Fibroblast of upper back skin (primary cell): ENCODE measurements at regions not wholly inside any gene's neighbourhood (a gene's known extent, or its start where the extent isn't known, plus 50 kb on each side); places are given as distances from the start of the nearest gene placed in this dataset.
A peak's percentile ranks its signal among the peaks of the same experiment; 100 is the strongest.
"Not testable (repeated sequence)": the region's sequence is repeated elsewhere in the genome, so short reads cannot be mapped to it uniquely, and the experiment has no call there.

Source experiments
- DNase-seq: peaks from one replicate; pipeline ENCODE4 v3.0.0-alpha.2; 2013

- no peak for DNase-seq
These were observed 154.1 kb upstream of the SYT10 start for GRCh38 chr12:33593753-33594152.

GRCh38 chr12:33596061-33596460 is 156.4 kb upstream of the SYT10 start:
- peak; percentile 0 for DNase-seq

GRCh38 chr12:33596814-33597213 is 157.2 kb upstream of the SYT10 start:
- no peak for DNase-seq

GRCh38 chr12:33602515-33602914 is 162.9 kb upstream of the SYT10 start:
- DNase-seq, result no peak

- DNase-seq, result no peak
These were observed 166.1 kb upstream of the SYT10 start for GRCh38 chr12:33605757-33606156.

- DNase-seq, result no peak
These were observed 170.3 kb upstream of the SYT10 start for GRCh38 chr12:33609910-33610309.

GRCh38 chr12:33614630-33615029 is 175.0 kb upstream of the SYT10 start:
- DNase-seq, result no peak

- DNase-seq, result no peak
These were observed 177.6 kb upstream of the SYT10 start for GRCh38 chr12:33617218-33617617.

GRCh38 chr12:33628087-33628486 is 188.5 kb upstream of the SYT10 start:
- no peak for DNase-seq

- no peak for DNase-seq
These were observed 194.9 kb upstream of the SYT10 start for GRCh38 chr12:33634544-33634943.

GRCh38 chr12:33636930-33637329 is 197.3 kb upstream of the SYT10 start:
- not testable (repeated sequence) for DNase-seq

- no peak for DNase-seq
These were observed 200.4 kb upstream of the SYT10 start for GRCh38 chr12:33639975-33640374.

- DNase-seq, result no peak
These were observed 210.4 kb upstream of the SYT10 start for GRCh38 chr12:33649992-33650391.

- DNase-seq, result no peak
These were observed 211.2 kb upstream of the SYT10 start for GRCh38 chr12:33650832-33651231.

- DNase-seq, result no peak
These were observed 213.7 kb upstream of the SYT10 start for GRCh38 chr12:33653362-33653761.

- DNase-seq, result no peak
These were observed 214.7 kb upstream of the SYT10 start for GRCh38 chr12:33654313-33654712.

- no peak for DNase-seq
These were observed 223.5 kb upstream of the SYT10 start for GRCh38 chr12:33663000-33663654.

GRCh38 chr12:33669349-33669748 is 229.7 kb upstream of the SYT10 start:
- DNase-seq, result no peak

- DNase-seq, result no peak
These were observed 230.7 kb upstream of the SYT10 start for GRCh38 chr12:33670284-33670683.

GRCh38 chr12:33671676-33672075 is 232.1 kb upstream of the SYT10 start:
- no peak for DNase-seq

- DNase-seq, result no peak
These were observed 233.4 kb upstream of the SYT10 start for GRCh38 chr12:33672836-33673577.

- no peak for DNase-seq
These were observed 237.2 kb upstream of the SYT10 start for GRCh38 chr12:33676866-33677265.

GRCh38 chr12:33678221-33678964 is 238.8 kb upstream of the SYT10 start:
- DNase-seq, result no peak

- no peak for DNase-seq
These were observed 250.9 kb upstream of the SYT10 start for GRCh38 chr12:33690562-33690961.
